ENCODE measurements at regions not wholly inside any gene's neighbourhood (a gene's known extent, or its start where the extent isn't known, plus 50 kb on each side); places are given as distances from the start of the nearest gene placed in this dataset.
"Not testable (repeated sequence)": the region's sequence is repeated elsewhere in the genome, so short reads cannot be mapped to it uniquely, and the experiment has no call there.

DNA sequence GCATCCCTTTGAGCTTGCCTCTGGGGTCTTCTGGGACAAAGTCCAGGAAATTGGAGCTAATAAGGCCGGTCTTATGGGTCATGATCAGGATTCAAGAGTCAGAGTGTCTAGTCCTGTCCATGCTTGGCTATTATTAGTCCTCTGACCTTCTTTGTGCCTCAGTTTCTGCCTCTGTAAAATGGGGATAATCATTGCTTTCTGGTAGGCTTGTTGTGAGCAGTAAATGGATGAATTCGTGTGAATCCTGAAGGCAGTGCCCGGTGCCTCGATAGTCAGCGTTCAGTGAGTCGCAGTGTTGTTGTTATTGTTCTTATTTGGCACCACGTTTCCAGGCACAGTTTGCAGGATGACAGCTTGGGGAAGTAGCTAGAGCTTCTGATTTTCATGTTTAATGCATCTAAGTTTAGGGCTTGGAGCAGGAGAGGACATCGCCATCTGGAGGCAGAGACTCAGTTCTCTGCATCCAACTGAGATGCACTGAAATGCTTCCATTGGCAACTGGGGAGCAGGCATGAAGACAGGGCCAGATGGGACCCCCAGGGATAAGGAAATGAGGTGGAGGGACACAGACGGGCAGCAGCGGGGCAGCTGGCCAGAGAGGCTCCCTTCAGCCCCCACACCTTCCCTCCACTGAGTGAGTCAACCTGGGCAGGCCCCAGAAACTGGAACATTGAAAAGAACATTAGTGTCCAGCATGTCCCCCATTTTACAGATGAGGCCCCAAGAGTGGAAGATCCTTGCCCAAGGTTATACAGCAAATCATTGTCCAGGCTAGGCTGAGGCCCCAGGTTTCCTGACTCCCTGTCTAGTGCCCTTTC, 160.3 kb downstream of the PTPRU start:
- DNase-seq: no peak

DNA sequence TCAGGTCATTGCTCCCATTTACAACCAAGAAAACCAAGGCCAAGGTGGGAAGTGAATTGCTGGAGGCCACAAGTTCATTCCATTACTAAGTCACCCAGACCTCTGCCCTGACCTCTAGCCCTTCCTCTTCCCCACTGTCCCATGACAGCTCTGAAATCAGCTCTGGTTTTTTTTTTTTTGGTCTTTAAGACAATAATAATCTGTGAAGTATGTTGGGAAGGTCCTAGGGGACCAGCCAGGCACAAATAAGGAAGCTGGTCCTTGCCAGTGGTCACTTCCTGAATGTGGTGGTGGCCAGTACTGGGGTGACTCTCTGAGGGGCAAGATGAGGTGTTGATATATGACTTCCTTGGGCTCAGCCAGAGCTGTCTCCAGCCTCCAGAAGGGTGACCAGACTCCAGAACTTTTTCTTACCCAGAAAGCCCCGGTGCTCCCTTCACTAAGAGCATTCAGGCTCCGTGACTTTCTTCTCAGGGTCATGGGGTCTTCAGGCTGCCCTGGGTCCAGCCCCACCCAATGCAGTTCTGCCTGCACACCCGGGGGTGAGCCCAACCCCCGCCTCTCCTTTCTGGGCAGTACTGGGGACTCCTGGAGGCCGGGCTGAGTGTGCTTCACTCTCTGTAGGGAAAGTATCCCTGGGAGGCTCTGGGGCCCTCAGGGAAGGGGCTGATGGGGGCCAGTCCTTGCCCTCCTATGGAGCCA, 159.6 kb downstream of the PTPRU start:
- no peak for DNase-seq

DNA sequence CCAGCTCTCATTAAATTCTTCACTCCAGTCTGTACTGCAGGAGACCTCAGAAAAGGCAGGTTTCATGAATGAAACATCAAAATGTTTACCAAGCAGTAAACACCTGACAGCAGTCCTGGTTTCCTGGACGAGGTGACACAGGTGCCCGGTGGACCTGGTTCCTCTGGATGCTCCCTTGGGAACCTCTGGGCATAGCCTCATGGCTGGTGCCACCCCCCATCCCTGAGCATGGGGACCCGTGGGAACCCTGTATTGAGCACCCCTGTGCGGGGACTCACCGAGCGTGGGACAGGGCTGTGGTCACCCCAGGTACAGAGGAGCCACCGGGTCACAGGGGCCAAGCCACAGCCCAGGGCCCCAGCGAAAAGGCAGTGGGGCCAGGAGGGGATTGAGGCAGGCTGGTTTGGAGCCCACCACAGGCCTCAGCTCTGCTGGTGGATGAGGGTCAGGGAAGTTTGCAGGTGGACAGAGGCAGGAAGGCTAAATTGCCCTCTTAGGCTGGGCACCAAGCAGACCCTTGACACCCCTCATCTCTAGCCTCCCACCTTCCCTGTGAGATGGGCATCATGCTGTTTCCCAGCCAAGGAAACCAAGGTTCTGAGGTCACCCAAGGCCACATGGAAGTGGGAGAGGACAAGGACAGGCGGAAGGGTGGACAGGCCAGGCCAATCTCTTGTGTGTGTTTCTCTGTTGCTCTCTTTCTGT, 158.4 kb downstream of the PTPRU start:
- no peak for DNase-seq

DNA sequence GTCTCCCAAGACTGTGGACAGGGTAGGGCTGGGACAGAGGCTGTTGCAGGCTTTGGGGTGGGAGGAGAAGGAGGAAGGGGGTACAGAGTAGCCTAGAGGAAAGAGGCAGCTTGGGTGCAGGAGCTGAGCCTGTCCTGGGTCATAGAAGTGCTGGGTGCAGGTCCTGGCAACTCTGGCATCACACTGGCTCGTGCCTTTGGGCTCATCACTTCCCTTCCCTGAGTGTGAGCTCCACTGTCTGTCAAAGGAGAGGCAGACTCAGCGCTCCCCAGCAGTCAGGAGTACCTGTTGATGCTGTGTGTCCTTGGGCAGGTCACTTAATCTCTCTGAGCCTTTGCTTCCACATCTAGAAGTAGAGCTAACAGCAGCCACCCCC, 157.1 kb downstream of the PTPRU start:
- DNase-seq: no peak

DNA sequence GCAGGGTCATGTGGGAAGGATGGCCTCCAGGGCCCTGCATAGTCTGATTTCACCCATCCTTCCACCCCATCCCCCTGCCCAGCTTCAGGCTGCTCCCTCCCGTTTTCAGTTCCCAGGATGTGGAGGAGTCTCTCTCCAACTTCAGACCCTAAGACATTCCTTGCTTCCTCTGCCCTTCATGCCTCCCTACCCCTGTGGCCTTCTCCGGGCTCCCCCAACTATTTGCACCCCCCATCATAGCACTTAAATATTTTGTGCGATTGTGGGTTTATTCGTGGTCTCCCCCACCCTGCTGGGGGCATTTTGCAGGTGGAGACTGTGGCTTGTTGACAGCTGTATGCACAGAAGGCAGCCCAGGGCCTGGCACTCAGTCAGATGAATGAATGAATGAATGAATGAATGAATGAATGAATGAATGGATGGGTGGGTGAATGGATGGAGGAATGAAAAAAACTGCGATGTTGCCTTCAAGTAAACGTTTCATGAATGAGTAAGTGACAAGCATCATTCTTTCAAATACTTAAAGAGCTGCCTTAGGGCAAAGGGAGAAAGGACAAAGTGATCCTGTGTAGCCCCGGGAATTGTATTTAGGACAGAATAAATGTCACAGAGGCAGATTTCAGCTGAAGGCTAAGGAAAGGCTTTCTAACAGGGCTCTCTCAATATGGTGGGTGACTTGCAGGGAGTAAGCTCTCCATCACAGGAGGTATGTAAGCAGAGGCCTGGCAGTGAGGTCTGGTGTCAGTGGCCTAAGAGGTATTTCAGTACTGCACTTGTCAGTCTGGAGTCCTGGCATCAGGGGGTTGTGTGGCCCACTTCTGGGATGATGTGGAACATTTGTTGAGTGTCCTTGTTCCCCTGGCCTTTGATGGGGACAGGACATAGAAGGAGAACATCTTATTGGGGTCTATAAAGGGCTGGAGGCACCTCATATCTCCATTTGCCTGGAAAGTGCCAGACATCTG, 156.4 kb downstream of the PTPRU start:
- DNase-seq: no peak

DNA sequence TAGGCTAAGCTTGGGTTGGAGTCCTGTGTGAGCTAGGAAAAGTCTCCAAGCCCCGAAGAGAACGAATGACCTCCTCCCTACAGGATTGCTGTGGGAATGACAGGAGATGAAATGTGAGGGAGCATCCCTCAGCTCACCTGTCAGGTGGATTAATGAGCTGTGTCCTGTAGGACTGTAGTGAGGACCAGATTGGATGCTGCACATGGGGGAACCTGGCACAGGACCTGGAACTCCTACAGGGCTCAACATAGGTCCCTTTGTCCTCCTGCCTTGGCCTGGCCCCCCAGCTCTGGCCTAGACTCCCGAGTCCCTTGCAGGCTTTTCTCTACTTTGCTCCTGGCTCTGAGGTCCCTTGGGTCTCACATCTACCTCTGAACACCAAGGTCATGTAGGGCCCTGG, 155.7 kb downstream of the PTPRU start:
- no peak for DNase-seq

DNA sequence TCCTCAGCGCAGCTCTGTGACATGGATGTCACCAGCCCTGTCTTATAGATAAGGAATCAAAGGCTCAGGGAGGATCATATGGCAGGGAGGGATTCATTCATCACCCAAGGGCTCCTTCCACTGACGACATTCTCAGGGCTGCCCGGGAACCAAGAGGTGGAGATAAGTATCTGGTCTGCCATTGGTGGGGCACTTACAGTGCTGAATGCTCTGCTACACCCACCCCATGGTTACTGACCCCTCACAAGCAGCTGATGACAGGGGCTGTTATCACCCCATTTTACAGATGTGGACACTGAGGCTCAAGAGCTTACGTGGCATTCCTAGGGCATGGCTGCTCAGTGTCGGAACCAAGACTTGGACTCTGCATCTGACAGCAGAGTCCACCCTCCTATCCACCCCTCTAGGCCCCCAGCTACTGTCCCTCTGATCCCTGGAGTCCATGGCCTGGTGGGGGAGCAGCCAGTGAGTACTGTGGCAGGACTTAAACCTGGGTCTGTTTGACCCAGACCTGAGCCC, 155.1 kb downstream of the PTPRU start:
- no peak for DNase-seq

DNA sequence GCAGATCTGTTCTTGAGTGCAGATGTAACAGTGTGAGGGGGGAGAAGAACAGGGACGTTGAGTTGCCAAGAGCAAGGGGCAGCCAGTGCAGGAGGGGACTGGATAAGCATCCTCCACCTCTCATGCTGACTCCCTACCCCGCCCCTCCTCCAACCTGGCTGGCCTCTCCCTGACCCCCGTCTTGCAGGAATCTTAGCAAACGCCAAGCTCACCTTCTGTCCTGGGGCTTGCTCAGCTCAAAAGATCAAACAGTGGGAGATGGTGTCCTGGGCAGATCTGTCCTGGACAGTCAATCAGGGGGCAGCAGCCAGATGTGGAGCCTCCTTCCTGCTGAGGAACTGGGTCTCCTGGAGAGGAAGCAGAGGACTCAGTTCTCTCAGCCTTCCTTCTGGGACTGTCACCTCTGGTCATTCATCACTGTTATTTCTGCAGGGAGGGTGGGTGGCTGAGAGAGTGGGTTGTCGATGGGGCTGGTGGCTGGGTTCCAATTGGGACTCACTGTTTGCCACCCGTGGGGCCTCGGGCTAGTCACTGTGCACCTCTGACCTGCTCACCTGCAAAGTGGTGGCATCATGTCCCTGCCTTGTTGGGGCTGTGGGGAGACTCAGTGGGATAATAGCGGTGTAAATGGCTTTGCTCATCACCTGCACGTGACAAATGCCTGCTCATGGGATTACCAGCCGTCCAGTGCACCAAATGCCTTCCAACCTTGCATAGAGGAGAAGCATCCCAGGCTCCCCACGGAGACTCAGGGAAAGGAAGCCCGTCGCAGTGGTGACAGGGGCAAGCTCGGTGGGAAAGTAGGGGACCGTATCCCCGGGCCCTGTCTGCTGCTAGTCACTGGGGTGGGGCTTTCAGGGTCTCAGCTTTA, 154.4 kb downstream of the PTPRU start:
- no peak for DNase-seq

DNA sequence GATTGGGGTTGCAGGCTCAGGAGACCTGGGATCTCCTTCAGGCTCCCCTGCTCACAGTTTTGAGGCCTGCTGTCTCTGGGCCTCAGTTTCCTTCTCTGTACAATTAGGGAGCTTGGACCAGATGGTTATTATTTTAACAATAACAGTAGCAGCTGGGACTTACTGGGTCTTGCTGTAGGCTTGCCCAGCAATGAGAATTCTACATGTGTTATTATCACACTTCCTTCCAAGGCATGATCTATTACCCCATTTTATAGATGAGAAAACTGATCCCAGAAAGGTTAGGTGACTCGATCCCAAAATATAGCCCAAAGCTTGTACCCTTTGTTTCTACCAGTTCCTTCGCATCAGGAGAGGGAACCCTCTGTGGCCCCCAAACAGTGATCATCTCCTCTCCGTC, 153.8 kb downstream of the PTPRU start:
- no peak for DNase-seq

DNA sequence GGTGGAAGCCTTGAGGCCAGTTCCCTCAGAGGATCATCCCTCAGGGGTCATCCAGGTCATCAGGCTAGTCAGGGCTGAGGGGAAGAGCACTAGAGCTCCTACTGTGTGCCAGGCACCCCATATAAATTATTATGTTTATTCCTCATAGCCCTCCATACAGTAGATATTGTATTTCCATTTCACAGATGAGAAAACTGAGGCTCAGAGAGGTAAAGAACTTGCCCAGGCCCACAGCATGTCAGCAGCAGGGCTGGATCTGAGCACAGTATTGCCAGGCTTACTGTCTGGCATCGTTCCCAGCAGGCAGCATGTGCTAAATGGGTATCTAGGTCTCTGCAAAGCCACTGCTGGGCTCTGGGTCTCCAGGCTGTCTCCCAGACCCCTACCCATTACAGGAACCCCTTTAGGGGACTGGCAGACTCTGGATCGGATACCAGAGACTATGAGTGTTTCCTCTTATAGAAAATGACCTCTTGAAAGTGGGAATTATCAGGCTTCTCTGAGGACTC, 153.3 kb downstream of the PTPRU start:
- no peak for DNase-seq

DNA sequence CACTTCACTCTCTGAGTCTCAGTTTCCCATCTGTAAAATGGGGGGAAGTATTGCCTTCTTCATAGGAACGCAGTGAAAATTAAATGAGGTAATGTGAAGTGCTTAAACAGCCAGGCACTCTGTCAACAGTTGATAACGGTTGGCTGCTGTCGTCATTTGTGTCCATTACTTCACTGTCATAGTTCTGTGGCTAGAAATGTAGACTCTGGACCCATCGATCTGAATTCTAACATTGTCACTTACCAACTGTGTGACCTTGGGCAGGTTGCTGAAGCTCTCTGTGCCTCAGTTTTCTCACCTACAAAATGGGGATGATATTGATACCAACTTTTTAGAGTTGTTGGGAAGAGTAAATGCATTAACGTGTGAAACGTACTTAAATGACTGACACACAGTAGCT, 152.6 kb downstream of the PTPRU start:
- DNase-seq: no peak

DNA sequence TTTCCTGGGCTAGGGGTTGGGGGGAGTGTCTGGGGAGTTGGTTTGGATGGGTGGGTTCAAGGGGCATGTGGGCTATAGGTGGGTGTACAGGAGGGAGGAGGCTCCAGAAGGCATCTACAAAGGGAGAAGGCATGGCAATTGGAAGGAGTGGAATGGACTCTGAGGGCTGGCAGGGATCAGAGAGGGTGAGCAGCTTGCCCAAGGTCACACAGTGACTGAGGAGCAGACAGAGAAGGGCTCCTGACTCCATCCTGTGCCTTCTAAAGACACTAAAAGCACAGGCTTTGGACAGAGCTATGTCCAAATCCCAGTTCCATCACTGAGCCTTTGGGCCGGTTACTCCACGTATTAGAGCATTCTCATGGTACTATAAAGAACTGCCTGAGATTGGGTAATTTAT, 151.8 kb downstream of the PTPRU start:
- DNase-seq: no peak

DNA sequence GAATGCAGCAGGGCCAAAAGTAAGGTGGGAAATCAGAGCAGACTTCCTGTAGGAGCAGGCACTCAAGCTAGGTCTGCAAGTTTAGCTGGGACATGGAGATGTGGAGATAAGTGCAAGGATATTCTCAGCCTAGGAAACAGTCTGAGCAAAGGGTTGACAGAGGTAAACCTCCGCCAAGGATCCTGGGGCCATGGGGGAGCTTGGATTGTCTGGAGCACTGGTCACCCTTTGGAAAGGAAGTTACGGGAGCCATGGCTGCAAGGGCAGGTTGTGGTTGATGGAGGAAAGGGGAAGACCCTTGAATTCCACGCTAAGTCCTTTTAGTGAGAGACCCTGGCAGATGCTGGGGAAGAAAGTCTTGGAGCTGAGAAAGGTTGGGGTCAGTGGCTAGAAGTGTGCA, 150.9 kb downstream of the PTPRU start:
- DNase-seq: no peak

DNA sequence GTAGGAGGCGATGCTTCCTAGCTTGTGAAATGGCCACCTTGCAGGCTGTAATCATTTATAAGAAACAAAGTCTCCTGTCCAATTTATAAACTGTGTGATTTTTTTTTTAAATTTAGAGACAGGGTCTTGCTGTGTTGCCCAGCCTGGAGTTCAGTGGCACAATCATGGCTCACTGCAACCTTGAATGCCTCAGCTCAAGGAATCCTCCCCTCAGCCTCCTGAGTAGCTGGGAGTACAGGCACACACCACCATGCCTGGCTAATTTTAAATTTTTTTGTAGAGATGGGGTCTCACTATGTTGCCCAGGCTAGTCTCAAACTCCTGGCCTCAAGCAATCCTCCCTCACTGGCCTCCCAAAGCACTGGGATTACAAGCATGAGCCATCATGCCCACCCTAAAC, 150.1 kb downstream of the PTPRU start:
- not testable (repeated sequence) for DNase-seq

DNA sequence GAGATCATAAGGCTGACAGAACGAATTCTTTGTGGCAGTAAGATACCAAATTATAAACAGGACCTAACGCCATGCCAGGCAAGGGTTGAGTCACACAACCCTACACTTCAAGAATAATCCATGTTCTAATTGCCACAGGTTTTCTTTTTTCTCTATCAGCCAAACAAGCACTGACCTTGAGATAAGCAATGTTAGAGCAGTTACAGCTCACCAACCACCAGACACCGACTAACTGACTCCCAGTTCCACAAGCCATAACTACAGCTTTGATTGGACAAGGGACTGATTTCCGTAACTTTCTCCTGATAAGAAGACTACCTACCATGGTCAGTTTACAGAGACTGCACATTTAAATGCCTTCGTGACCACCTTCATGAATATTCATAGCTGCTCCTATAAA, 149.6 kb downstream of the PTPRU start:
- no peak for DNase-seq

DNA sequence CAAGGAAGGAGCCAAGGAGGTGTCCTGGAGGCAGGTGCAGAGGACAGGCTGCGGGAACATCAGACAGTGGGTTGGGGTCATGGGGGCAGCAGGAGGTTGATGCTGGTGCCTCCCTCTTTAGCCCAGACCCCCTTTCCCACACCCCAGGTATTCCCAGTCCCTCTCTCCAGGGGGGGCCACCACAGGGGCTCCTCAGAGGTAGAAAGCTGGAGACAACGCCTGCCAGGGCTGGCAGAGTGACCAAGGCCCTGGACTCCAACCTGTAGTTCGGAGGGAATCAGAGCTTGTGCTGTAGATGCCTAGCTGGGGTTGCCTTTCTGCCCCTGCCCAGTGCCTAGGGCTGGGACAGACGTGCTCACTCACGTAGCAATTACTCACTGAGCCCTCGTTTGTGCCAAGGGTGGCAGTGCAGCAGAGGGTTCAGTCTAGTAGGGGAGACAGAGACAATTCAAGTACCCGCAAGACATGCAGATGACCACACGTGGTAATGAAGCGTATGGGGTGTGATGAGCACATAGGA, 148.2 kb downstream of the PTPRU start:
- DNase-seq: no peak

DNA sequence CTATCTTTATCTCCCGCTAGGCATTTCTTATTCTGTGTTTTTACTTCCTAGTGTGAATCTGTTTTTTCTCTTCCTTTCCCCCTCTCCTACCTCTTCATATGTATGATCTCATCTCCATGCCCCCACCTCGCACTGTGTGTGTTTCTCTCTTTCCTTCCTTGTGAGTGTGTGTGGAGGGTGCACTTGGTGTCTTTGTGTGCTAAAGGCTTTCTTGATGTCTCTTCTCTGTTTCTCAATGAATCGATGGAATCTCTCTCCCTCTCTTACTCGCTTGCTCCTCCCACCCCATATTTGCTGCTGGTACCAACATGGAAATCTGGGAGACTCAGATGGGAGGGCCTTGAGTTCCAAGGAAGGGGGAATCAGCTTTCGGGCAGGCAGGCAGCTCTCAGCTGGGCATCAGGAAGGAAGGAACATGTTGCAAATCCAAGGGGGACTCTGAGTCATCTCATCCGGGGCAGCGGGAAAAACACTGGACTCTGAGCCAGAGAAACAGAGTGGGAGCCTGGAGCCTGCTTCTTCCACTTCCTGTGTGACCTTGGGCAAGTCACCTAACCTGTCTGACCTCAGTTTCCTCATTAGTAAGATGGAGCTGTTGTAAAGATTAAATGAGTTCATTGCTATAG, 147.5 kb downstream of the PTPRU start:
- DNase-seq: peak; percentile 12

DNA sequence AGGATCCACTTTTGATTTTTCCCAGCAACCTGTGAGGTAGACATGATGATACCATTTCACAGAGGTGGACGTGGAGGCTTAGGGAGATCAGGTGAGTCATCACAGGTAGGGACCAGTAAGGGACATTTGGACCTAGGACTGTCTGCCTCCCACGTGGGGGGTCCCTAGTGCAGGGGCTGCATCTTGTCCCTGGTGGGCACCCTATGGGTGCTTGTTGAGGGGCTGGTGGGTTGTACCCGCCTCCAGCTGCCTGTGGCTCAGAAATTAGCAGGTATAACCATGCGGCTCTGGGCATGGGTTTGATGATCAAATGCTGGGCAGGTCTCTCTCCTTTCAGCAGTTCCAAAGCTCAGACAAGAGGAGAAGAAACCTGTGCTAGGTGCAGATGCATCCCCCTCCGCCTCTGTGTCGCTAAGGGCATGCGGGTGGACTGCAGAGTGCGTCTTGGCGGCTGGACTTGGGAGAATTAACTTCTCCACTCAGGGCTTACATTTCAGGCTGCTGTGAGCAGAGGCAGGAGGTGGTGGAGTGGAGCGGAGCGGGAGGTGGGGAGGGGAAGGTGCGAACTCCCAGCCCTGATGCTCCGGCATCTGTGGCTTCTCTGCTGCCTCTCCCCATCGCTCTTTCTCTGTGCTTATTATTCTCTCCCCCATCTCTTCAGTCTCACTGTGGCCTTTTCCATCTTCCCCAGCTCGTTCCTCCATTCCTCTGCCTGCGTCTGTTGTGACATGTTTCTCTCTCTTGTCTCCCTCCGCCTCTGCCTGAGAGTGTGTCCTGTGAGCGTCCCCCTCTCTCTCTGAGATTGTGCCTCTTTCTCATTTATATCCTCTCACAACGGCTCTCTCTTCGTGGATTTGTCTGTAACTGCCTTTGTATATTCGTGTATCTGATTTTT, 146.8 kb downstream of the PTPRU start:
- no peak for DNase-seq

DNA sequence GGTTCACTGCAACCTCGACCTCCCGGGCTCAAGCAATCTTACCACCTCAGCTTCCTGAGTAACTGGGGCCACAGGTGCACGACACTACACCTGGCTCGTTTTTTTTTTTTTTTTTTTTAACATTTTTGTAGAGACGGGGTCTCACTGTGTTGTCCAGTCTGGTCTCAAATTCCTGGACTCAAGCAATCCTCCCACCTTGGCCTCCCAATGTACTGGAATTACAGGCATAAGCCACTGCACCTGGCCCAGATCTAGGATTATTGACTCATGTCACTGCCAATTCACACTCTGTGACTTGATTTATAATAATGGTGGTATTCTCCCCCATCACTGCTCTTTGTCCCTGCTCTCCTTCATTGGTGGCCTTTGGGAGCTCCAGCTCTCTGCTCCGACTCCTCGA, 145.1 kb downstream of the PTPRU start:
- no peak for DNase-seq

DNA sequence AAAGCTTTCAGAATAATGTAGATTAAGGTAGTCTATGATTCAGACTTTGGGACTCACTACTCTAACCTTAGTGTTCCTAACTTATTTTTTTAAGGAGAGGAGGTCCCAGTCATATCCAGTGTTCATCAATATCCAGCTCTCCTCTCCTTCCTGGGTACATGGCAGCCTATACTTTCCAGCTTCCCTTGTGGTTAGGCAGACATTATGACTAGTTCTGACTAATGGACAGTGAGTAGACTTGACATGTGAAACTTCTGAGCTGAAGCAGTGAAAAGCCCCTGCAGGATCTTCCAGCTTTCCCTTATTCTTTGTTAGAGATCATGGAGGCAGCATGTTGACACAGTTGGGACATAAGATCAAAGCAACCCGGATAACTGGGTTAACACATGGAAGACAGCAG, 144.2 kb downstream of the PTPRU start:
- DNase-seq: no peak
